ENCODE measurements at regions not wholly inside any gene's neighbourhood (a gene's known extent, or its start where the extent isn't known, plus 50 kb on each side); places are given as distances from the start of the nearest gene placed in this dataset.
"Not testable (repeated sequence)": the region's sequence is repeated elsewhere in the genome, so short reads cannot be mapped to it uniquely, and the experiment has no call there.

- no peak for DNase-seq (ENCODE audit: low spot score)
Measured at GRCh38 chr21:14683063-14683462, 136.9 kb upstream of the SAMSN1 start.

DNA sequence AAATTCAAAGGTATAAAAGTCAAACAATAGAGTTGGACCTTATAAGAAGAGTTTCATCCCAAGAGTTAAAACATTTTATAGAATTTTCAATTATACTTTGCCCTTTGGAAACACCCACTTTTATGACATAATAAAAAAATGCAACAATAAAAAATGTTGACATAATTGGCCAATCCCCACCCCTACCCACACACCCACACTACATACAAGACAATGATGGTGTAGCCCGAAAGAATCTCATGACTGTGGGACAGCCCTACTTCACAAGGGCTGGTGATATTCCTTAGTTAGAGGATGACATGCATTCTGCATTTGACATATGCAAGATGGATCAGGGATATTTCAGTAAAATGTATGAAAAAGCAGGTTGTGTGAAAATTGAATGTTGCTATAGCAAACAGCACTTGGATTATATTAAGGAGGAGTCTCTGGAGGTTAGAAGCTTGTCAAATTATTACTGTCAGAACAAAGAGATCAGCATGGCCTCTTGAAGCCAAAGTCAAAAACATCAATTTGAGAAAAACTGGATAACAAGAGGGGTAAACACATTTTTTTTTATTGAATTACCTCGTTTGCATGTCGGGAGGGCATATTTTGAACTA, 133.0 kb upstream of the SAMSN1 start:
- DNase-seq (ENCODE audit: low spot score) = no peak

GRCh38 chr21:14677639-14678179, 131.6 kb upstream of the SAMSN1 start:
- no peak for DNase-seq (ENCODE audit: low spot score)

DNA sequence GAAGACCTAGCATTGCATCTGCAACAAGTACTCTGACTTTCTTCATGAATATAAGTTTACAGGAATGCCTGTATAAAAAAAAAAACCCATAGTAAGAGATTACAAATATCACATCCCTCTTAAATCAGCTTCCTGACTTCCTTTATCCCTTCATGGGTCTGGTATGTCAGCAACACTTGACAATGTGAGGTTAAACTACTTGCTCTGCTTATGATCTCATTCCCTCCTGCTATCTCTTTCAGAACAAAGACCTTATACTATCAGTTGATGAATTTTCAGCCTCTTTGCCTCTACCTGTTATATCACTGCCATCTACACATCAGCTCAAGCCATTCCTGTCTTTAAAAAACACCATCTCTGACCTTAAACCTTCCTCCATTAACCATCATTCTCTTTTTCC, 130.9 kb upstream of the SAMSN1 start:
- no peak for DNase-seq (ENCODE audit: low spot score)

GRCh38 chr21:14675774-14676530, 129.8 kb upstream of the SAMSN1 start:
- DNase-seq (ENCODE audit: low spot score) = no peak

- no peak for DNase-seq (ENCODE audit: low spot score)
Measured at GRCh38 chr21:14673649-14674048, 127.5 kb upstream of the SAMSN1 start.

- no peak for DNase-seq (ENCODE audit: low spot score)
Measured at GRCh38 chr21:14672466-14672865, 126.4 kb upstream of the SAMSN1 start.

- DNase-seq (ENCODE audit: low spot score) = no peak
Measured at GRCh38 chr21:14670409-14670808, 124.3 kb upstream of the SAMSN1 start.

- not testable (repeated sequence) for DNase-seq (ENCODE audit: low spot score)
Measured at GRCh38 chr21:14669092-14669491, 123.0 kb upstream of the SAMSN1 start.

GRCh38 chr21:14657241-14658008, 111.3 kb upstream of the SAMSN1 start:
- DNase-seq (ENCODE audit: low spot score) = no peak

DNA sequence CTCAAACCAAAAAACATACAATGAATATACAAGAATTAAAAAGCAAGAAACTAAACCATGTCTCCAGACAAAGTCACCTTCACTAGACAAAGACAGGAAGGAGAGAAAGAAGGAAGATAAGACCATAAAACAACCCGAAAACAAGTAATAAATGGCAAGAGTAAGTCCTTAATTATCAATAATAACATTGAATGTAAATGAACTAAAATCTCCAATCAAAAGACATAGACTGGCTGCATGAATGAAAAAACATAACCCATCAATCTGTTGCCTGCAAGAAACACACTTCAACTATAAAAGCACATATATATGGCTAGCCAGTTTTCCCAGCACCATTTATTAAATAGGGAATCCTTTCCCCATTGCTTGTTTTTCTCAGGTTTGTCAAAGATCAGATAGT, 100.8 kb upstream of the SAMSN1 start:
- DNase-seq (ENCODE audit: low spot score) = no peak

GRCh38 chr21:14645702-14646101, 99.6 kb upstream of the SAMSN1 start:
- DNase-seq (ENCODE audit: low spot score) = no peak

- no peak for DNase-seq (ENCODE audit: low spot score)
Measured at GRCh38 chr21:14632359-14632758, 86.2 kb upstream of the SAMSN1 start.

DNA sequence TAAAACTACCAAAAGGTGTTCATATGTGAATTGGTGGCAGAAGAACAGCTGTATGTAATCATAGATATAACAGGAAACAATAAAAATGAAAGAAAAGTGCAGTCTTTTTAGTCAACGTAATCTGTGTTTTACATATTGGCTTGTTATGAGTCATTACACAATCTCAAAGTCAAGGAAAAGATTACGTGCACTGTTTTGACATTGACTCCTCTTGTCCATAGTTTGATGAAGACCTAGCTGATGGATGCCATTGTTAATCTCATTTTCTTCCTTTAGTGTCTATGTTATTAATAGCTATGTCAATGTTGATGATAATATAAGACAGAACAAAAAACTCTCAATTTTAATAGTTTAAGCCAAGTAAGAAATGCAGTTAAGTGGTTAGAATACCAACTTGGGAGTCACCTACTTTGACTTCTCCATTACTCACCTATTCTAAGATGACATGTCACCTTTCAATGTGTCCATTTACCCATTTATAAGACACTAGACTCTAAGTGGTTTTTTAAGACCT, 84.5 kb upstream of the SAMSN1 start:
- DNase-seq (ENCODE audit: low spot score) = no peak

DNA sequence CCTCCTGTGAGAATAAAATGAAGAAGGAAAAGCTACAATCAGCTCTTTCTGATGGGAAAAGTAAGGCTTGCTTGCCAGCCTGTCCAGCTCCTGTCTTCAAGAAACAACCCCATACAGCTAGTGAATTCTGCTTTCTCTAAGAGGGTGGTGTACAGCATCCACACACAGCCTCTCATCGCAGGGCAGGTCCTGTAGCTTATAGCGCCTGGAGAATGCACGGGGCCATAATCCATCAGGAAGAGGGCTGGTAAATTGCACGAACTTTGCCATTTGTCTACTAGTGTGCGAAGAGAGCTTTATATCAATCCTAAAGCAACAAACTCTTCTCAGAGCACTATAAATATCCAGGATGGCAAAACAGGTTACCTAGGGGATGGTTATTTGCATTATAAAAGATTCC, 83.3 kb upstream of the SAMSN1 start:
- no peak for DNase-seq (ENCODE audit: low spot score)

DNA sequence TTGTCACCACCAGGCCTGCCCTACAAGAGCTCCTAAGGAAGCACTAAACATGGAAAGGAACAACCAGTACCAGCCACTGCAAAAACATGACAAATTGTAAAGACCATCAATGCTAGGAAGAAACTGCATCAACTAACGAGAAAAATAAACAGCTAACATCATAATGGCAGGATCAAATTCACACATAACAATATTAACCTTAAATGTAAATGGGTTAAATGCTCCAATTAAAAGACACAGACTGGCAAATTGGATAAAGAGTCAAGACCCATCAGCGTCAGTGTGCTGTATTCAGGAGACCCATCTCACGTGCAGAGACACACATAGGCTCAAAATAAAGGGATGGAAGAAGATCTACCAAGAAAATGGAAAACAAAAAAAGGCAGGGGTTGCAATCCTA, 77.0 kb upstream of the SAMSN1 start:
- not testable (repeated sequence) for DNase-seq (ENCODE audit: low spot score)

DNA sequence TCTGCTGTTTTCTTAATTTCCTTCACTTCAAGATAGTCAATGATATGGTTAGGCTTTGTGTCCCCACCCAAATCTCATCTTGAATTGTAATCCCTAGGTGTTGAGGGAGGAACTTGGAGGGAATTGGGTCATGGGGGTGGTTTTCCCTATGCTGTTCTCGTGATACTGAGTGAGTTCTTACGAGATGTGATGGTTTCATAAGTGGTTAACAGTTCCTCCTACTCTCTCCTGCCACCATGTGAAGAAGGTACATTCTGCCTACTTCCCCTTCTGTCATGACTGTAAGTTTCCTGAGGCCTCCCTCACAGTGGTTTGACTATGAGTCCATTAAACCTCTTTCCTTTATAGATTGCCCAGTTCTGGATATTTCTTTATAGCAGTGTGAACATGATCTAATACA, 74.0 kb upstream of the SAMSN1 start:
- no peak for DNase-seq (ENCODE audit: low spot score)

DNA sequence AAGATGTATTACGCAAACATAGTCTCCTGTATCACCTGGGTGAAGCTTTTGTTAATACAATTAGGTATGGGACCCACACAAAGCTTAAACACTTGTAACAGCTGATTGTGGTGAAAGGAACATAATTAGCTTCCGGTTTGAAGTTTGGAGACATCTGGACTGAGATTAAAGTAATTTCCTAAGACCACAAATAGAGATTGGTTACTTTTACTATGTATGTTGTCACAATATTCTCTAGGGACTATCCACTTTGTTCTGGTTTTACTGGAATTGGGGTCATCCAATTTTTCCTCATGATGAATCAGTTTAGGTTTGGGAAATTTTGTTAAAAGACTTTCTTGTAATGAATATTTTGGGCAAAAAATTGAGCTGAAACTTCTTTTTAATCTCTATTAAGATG, 71.8 kb upstream of the SAMSN1 start:
- DNase-seq (ENCODE audit: low spot score) = no peak

DNA sequence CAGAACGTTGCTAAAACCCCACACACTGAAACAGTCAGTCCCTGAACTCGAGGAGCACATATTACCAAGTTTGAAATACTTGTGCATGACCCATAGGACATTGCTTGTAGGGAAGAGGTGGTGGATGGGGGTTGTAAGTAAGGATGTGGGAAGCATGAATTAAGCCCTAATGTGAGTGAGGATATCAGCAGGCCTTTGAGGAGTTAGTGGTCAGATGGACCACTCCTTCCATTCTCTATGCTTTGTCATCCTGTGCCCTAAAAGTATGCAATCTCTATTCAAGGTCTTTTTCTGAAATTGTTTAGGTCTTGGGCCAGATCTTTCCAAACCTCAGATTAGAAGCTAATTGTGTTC, 70.9 kb upstream of the SAMSN1 start:
- DNase-seq (ENCODE audit: low spot score) = no peak

DNA sequence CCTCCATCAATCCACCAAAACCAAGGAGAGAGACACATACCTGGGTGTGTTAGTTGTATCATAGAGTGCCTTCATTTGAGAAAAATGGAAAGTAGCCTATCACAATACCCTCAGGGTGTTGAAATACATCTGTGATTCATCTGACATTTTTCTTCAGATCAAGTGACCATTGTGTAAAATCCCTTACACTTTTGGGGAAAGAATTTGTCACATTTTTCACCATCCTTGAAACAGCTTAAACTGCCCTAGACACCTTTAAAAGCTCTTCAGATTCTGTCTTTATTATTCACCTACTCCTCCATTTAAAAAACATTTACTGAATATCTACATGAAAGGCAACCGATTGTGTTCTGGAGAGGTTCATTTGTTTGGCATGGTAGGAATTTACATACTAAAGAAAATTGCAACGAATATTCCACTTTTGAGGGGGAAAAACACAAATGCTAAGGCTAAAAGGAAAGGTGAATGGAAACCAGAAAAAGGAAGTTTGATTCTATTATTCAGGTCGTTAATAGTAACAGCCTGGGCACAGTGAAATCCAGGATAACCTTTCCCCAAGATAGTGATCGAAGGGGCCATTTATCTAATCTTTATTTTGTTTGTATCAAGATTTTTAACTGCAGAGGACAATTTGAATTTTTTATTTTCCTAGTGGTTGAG, 70.4 kb upstream of the SAMSN1 start:
- no peak for DNase-seq (ENCODE audit: low spot score)

GRCh38 chr21:14615359-14615974, 69.4 kb upstream of the SAMSN1 start:
- DNase-seq (ENCODE audit: low spot score) = no peak

DNA sequence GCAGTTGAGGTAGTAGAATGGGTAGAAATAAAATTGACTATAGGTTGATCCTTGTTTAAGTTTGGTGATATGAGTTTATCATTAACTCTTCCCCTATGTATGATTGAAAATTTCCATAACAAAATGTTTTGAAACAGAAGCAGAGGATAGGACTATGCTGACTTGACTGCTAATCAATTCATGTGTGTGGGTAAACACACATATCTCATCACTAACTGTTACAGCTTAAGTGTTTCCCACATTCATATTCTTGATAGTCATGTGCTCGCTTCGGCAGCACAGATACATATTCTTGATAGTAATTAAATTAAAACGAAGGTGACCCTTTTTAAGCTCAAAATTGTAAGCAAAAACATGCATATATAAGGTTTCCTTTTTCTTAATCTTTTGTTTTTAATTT, 68.2 kb upstream of the SAMSN1 start:
- DNase-seq (ENCODE audit: low spot score) = no peak
